ENCODE measurements at regions not wholly inside any gene's neighbourhood (a gene's known extent, or its start where the extent isn't known, plus 50 kb on each side); places are given as distances from the start of the nearest gene placed in this dataset.

GRCh38 chr16:8292271-8292670 lies 298.0 kb downstream of the TMEM114 start:
- TF ChIP-seq CTCF (IDR thresholded peaks at IDR 0.05) (no peak), EZH2 (IDR thresholded peaks at IDR 0.05) (no peak)

All from neural progenitor cell (in vitro differentiated cells).